HFF-Myc (cell line): ENCODE measurements at regions not wholly inside any gene's neighbourhood (a gene's known extent, or its start where the extent isn't known, plus 50 kb on each side); places are given as distances from the start of the nearest gene placed in this dataset.

Experiments used
- DNase-seq: peaks from one replicate; pipeline ENCODE4 v3.0.0-alpha.2; 2011; ENCODE audit warnings: low read depth; ENCODE audit errors: extremely low read depth
- H3K4me3 ChIP-seq: replicated peaks from 2 replicates; pipeline ENCODE4 v1.5.1; 2011; ENCODE audit warnings: low read depth, mild to moderate bottlenecking, control low read depth, low read length
- TF ChIP-seq, protein P1 (sequence below): IDR thresholded peaks from 2 replicates; pipeline ENCODE4 v1.5.1; 2012; ENCODE audit warnings: mild to moderate bottlenecking, low read depth, low read length, control low read depth; ENCODE audit errors: missing control alignments

DNA sequence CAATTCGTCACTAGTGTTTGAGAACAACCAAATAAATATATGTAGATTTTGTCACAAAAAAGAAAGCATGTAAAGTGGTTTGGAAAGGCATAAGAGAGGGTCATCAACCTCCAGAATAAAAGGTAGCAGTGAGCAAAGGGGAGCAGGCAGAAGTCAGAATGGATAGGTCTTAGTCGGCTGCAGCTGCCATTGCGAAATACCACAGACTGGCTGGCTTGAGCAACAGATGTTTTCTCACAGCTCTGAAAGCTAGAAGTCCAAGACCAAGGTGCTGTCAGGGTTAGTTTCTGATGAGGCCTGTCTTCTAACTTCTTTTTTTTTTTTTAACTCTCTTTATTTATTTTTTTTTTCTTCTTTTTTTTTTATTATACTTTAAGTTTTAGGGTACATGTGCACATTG is 208.1 kb upstream of the PIK3R1 start:
- DNase-seq = no peak
- TF ChIP-seq, protein P1, sequence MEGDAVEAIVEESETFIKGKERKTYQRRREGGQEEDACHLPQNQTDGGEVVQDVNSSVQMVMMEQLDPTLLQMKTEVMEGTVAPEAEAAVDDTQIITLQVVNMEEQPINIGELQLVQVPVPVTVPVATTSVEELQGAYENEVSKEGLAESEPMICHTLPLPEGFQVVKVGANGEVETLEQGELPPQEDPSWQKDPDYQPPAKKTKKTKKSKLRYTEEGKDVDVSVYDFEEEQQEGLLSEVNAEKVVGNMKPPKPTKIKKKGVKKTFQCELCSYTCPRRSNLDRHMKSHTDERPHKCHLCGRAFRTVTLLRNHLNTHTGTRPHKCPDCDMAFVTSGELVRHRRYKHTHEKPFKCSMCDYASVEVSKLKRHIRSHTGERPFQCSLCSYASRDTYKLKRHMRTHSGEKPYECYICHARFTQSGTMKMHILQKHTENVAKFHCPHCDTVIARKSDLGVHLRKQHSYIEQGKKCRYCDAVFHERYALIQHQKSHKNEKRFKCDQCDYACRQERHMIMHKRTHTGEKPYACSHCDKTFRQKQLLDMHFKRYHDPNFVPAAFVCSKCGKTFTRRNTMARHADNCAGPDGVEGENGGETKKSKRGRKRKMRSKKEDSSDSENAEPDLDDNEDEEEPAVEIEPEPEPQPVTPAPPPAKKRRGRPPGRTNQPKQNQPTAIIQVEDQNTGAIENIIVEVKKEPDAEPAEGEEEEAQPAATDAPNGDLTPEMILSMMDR = no peak
- no peak overlapping the region for H3K4me3 ChIP-seq

GRCh38 chr5:68002836-68003235 is 212.7 kb upstream of the PIK3R1 start:
- TF ChIP-seq, protein P1 = no peak
- no peak for DNase-seq

DNA sequence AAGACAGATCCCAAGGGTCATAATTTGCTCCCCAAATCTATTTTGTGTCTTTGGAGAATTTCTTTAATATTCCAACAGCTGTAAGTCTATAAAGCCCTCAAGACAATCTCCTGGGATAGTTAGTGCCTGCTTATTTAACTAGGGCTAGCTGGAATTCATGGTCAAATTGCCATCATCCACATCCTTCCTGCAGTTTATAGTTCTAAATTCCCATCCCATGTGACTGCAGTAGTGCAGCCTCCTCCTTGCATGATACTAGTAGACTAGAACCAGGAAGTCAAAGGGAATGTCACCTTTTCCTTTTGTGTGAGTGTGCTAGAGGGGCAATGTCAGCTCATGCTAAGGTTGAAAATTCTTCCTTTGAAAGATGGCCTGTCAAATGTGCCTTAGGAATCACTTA is 214.8 kb upstream of the PIK3R1 start:
- no peak for DNase-seq
- H3K4me3 ChIP-seq = no peak overlapping the region
- TF ChIP-seq, protein P1 = no peak

More at GRCh38 chr5:68002836-68003235, 212.7 kb upstream of the PIK3R1 start:
- H3K4me3 ChIP-seq = no peak overlapping the region

DNA sequence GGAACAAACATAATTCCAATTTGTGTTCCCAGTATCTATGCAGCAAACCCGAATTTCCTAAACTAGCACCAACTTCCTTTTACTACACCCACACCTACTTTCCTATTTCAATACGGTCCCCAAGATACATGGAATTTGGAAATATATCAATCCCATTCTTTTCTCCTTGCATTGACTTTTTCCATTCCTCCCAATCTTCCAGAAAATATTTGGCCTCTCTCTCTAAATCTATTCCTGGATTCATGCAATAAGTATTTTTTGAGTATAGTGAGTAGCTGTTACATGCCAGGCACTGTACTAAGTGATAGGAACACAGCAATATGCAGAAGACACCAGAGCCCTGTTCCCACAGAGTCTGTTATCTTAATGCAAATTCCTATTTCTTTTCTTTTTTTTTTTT is 216.2 kb upstream of the PIK3R1 start:
- TF ChIP-seq, protein P1 = no peak
- H3K4me3 ChIP-seq = no peak overlapping the region
- DNase-seq = no peak

DNA sequence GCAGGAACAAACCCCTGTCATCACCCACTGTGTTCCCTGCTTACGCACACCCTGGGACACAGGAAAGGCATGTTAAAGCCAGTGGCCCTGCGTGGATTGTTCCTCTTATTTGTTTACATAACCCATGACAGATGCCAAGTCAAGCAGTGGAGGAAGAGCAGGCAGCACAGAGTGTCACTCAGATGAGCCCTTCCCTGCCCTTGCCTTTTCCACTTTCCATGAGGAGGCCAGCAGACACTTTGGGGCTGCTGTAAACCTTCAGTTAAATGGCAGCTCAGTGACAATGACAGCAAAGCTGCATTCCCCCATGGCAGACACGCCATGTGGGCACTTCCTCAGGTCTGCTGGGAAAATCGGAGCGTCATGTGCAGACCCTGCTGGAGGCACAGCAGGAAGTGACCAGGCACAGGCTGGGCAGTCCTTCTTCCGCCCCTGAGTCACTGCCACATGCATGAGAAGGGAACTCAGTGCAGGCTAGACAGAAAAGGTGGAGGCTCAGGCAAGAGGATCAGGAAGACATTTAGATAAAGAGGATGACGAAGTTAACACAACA is 216.8 kb upstream of the PIK3R1 start:
- DNase-seq = peak; percentile 71
- no peak overlapping the region for H3K4me3 ChIP-seq
- TF ChIP-seq, protein P1 = no peak

DNA sequence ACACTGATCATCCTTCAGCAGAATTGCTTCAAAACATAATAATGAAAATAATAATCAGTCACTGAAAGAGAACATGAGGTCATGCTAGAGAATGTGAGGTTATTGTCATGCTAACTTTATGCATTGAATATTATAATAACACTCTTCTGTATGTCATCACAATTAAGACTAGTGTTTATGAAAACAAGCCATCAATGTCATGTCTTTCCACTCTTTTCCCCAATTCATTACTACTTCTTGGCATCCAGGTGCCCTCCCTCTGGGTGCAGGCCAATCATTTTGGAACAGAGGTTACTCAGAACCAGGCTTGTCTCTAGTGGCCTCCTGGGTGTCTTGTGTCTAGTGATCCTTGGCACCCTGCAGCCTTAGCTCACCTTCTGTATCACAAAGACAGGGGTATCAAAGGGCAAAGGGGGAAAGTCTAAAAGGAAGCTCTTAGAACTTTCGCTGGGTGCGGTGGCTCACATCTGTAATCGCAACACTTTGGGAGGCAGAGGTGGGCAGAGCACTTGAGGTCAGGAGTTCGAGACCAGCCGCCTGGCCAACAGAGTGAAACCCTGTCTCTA is 217.6 kb upstream of the PIK3R1 start:
- H3K4me3 ChIP-seq = no peak overlapping the region
- no peak for DNase-seq
- TF ChIP-seq, protein P1 = no peak

DNA sequence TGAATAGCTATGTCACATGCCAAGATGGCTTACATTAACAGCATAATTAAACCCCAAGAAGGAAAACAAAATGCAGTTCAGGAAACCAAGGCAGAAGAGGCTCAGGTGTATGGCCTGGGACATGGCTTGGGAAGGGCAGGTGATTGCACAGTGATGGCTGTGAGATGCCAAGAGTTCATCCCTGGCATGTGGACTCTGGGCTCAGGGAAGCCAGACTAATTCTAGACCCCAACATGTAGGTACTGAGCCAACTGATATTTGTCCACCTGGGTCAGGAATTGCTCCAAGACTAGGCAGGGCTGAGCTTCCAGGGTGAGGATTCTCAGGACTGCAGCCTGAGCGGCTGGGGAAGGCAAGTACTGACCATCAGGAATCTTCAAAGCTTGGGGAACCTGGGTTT is 218.4 kb upstream of the PIK3R1 start:
- TF ChIP-seq, protein P1 = no peak
- DNase-seq = no peak
- no peak overlapping the region for H3K4me3 ChIP-seq
